ENCODE measurements at regions not wholly inside any gene's neighbourhood (a gene's known extent, or its start where the extent isn't known, plus 50 kb on each side); places are given as distances from the start of the nearest gene placed in this dataset.

- dilution Hi-C loops (cut with MboI; ENCODE audit: extremely low pct_ligation_motif_present, low sequenced_read_pairs) (no loop called here), intact Hi-C loops (cut with micrococcal nuclease) (no loop called here)
- no peak for TF ChIP-seq FOS (IDR thresholded peaks at IDR 0.05; ENCODE audit: borderline replicate concordance, insufficient read depth, low read length)
- no peak for TF ChIP-seq EZH2 (IDR thresholded peaks at IDR 0.05; ENCODE audit: borderline replicate concordance, low read depth, low read length, severe bottlenecking)
- TF ChIP-seq MAX (IDR thresholded peaks at IDR 0.05; ENCODE audit: insufficient read depth, insufficient read length), result no peak
- no peak for TF ChIP-seq CTCF (IDR thresholded peaks at IDR 0.05; ENCODE audit: extremely low read depth in 1 of 2, insufficient read depth in 1 of 2, low read depth in 1 of 2, low read length in 2 of 2)
- TF ChIP-seq JUN (IDR thresholded peaks at IDR 0.05; ENCODE audit: borderline replicate concordance, insufficient read depth, insufficient read length, low read depth), result no peak
- TF ChIP-seq POLR2A (IDR thresholded peaks at IDR 0.05; ENCODE audit: low read depth, low read length), result no peak
- TF ChIP-seq GATA2 (IDR thresholded peaks at IDR 0.05; ENCODE audit: insufficient read depth, insufficient read length, low read depth, low read length), result no peak
- TF ChIP-seq POLR2AphosphoS5 (IDR thresholded peaks at IDR 0.05; ENCODE audit: insufficient read depth, low read depth, low read length), result no peak
- no peak for TF ChIP-seq MYC (IDR thresholded peaks at IDR 0.05; ENCODE audit: low read depth, low read length)
- Histone ChIP-seq H3K27ac (ENCODE audit: insufficient read depth, low read depth, low read length) (no peak overlapping the region), H4K20me1 (replicated peaks; ENCODE audit: control insufficient read depth, extremely low read depth, insufficient read depth, low read length) (no peaks in the 10 kb centered on the region), H3K9me1 (replicated peaks; ENCODE audit: control insufficient read depth, extremely low read depth, insufficient read depth, low read length) (no peaks in the 10 kb centered on the region), H3K4me1 (ENCODE audit: control insufficient read depth, extremely low read depth, insufficient read depth, low read length) (no peaks in the 10 kb centered on the region), H3K4me3 (replicated peaks in 1 of 3; ENCODE audit: insufficient read depth in 1 of 3, low read depth in 1 of 3, low read length in 3 of 3) (no peak overlapping the region), H3K9ac (replicated peaks; ENCODE audit: extremely low read depth, insufficient read depth, low read length) (no peak overlapping the region), H3K4me2 (ENCODE audit: insufficient read depth, low read length) (no peak overlapping the region), H3K9me3 (replicated peaks; ENCODE audit: control insufficient read depth, insufficient read depth, low read length) (no peaks in the 10 kb centered on the region), H2AFZ (ENCODE audit: low read depth, low read length) (no peak overlapping the region), H3K27me3 (ENCODE audit: control insufficient read depth in 2 of 2, insufficient read depth in 2 of 2, low read length in 2 of 2) (no peaks in the 10 kb centered on the region), H3K79me2 (ENCODE audit: control insufficient read depth, insufficient read depth, low read length) (no peaks in the 10 kb centered on the region), H3K36me3 (ENCODE audit: control insufficient read depth in 2 of 2, extremely low read depth in 1 of 2, insufficient read depth in 2 of 2, low read length in 2 of 2) (no peaks in the 10 kb centered on the region)
- FAIRE-seq, result no peak
- peak; percentile 36 for DNase-seq (ENCODE audit: low read depth, low spot score)
- ChIA-PET POLR2A (no interaction called here), CTCF (interaction anchor here (0.7 to 2.3 kb wide), 4 partner anchors 18 to 55 kb away, joined by 3 to 6 read pairs (median 4); no protein-coding TSS in a partner anchor)
- no TSS peak for BruUV-seq (replicated peaks)
Observed at GRCh38 chr4:20621476-20621875, 78.8 kb upstream of the PACRGL start.

Data from endothelial cell of umbilical vein (primary cell).